HG02588 (cell line): ENCODE measurements at regions not wholly inside any gene's neighbourhood (a gene's known extent, or its start where the extent isn't known, plus 50 kb on each side); places are given as distances from the start of the nearest gene placed in this dataset.

ENCODE experiments used
- ATAC-seq: cut with Tn5 transposase; IDR thresholded peaks from one replicate; pipeline ENCODE4 v1.9.1; 2021; ENCODE audit warnings: mild to moderate bottlenecking, moderate library complexity; ENCODE audit not compliant: unreplicated experiment

GRCh38 chr3:18886331-18886730 lies 262.0 kb upstream of the KCNH8 start:
- no peak for ATAC-seq

GRCh38 chr3:18885612-18886011 lies 262.7 kb upstream of the KCNH8 start:
- no peak for ATAC-seq

GRCh38 chr3:18883571-18883970 lies 264.7 kb upstream of the KCNH8 start:
- no peak for ATAC-seq

- no peak for ATAC-seq
Observed at GRCh38 chr3:18880691-18881090, 267.6 kb upstream of the KCNH8 start.

- no peak for ATAC-seq
Observed at GRCh38 chr3:18872466-18872865, 275.8 kb upstream of the KCNH8 start.

GRCh38 chr3:18870642-18871041 lies 277.7 kb upstream of the KCNH8 start:
- ATAC-seq, result no peak

GRCh38 chr3:18870074-18870640 lies 278.2 kb upstream of the KCNH8 start:
- ATAC-seq, result no peak

- no peak for ATAC-seq
Observed at GRCh38 chr3:18868911-18869689, 279.2 kb upstream of the KCNH8 start.

- ATAC-seq, result no peak
Observed at GRCh38 chr3:18866899-18867298, 281.4 kb upstream of the KCNH8 start.

- ATAC-seq, result no peak
Observed at GRCh38 chr3:18864933-18865731, 283.2 kb upstream of the KCNH8 start.

GRCh38 chr3:18862077-18862476 lies 286.2 kb upstream of the KCNH8 start:
- no peak for ATAC-seq

- no peak for ATAC-seq
Observed at GRCh38 chr3:18861137-18861536, 287.2 kb upstream of the KCNH8 start.

- ATAC-seq, result no peak
Observed at GRCh38 chr3:18853269-18853668, 295.0 kb upstream of the KCNH8 start.

GRCh38 chr3:18847583-18848197 lies 300.6 kb upstream of the KCNH8 start:
- ATAC-seq, result no peak

- no peak for ATAC-seq
Observed at GRCh38 chr3:18843983-18844382, 304.3 kb upstream of the KCNH8 start.

GRCh38 chr3:18843188-18843587 lies 305.1 kb upstream of the KCNH8 start:
- no peak for ATAC-seq

- no peak for ATAC-seq
Observed at GRCh38 chr3:18841422-18842343, 306.6 kb upstream of the KCNH8 start.

GRCh38 chr3:18840535-18841137 lies 307.7 kb upstream of the KCNH8 start:
- ATAC-seq, result no peak

- ATAC-seq, result no peak
Observed at GRCh38 chr3:18838758-18839157, 309.6 kb upstream of the KCNH8 start.

GRCh38 chr3:18837137-18837755 lies 311.1 kb upstream of the KCNH8 start:
- ATAC-seq, result no peak
